ENCODE measurements at regions not wholly inside any gene's neighbourhood (a gene's known extent, or its start where the extent isn't known, plus 50 kb on each side); places are given as distances from the start of the nearest gene placed in this dataset.

DNA sequence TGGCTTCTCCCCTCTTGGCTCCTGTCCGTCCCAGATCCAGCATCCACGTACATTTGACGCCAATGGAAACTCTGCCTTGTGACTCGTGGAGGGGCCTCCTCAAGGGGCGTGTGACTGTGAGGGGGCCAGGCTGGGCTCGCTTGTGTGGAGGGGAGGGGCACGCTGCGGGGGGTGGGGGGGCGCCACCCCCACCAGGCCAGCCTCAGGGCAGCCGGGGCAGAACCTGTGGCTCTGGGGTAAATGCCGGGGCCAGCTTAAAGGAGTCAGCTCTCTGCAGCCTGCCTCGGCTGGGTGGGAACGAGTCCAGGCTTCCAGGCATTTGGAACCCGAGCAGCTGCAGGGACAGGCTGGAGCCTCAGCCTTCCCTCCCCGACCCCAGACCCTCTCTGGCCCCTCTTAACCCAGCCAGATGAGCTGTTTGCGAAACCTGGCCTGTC lies 94.1 kb downstream of the SIK1 start:
- no peak for DNase-seq (ENCODE audit: low spot score)

DNA sequence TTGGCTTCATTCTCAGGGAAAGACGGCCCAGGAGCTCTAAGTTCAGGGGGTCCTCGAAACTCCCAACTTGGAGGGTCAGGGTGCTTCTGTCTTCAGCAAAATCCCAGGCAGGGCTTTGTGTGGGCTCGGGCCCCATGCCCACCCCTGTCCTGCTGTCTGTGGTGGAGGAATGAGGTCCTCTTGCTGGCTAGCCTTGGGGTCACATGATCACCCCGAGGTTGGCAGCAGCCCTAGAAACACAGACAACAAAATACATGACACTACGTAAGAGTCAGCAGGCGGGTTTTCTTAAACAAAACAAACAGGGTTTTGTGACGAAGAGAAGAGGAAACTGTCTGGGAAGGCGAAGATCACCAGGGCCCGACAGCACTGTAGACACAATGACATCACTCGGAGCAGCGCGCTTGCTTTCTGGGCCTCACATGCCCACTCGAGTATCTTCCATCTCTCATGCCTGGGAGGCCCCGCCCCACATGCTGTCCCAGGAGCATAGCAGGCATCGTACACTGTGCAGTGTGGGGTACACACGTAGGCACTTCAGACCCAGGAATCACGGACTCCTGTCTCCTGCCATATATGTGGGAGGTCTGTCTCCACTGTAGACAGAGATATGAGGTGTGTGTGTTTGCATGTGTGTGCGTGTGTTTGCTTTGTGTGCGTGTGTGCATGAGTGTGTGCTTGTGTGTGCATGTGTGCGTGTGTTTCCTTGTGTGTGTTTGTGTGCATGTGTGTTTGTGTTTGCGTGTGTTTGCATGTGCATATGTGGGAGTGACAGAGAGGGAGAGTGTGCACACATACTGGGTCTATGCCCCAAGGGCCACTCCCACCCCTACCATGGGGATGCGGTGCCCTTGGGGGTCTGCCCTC lies 94.7 kb downstream of the SIK1 start:
- no peak for DNase-seq (ENCODE audit: low spot score)

DNA sequence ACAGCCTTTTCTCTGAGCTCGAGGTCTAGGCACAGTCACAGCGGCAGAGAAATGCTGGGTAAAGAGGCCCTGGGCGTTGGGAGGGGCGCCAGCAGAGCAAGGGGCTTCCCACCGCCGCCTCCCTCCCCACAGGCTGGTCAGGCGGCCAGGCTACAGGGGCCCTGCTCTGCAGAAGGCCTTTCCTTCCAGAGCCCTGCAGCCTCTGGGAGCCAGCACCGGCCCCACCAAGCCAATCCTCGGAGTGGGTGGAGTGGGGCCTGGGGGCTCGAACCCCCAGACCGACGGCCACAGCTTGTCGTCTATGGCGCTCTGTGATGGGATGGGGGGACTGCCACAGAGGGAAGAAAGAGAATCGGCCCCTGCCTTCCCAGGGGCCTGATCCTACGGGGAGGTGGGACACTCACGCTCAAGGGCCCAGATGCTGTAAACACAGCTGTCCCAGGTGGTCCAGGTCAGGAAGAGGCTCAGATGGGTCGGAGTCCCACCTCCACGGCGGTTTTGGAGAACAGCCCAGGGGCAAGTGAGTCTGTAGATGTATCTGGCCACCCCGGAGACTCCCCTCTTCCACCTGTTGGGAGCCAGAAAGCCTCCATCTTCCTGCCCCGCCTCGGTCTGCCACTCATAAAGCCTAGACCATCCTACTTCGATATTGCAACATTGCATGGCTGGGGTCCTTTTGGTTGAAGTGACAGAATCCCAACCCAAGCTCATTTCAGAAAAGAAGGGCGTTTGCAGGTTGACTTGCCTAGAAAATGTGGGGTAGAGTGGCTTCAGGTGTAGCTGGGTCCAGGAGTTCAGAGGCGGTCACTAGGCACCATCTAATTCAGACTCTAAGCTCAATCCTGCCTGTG lies 95.6 kb downstream of the SIK1 start:
- DNase-seq (ENCODE audit: low spot score), result no peak

DNA sequence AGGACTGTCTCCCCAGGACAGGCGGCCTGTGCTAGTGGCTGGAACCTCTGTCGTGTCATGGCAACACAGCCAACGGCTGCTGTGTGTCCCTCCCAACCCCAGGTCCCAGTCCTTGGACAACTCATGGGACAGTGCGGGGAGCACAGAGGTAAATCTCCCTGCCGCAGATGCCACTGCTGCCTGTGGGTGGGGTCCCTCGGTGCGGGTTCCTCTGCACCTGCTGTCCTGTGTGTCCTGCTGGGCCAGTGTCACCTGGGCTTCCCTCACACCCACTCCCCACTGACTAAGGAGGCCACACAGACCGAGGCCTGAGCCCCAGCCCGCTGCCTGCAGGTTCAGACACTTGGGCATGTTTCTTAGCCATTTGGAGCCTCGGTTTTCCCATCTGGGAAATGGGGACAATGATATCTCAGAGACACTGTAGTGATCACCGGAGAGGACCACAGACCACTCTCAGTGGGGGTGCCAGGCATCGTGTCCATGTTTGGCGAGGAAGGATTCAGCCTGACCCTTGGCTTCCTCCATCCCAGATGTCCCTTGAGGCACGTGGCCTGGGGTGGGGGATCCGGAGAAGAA lies 96.5 kb downstream of the SIK1 start:
- no peak for DNase-seq (ENCODE audit: low spot score)

DNA sequence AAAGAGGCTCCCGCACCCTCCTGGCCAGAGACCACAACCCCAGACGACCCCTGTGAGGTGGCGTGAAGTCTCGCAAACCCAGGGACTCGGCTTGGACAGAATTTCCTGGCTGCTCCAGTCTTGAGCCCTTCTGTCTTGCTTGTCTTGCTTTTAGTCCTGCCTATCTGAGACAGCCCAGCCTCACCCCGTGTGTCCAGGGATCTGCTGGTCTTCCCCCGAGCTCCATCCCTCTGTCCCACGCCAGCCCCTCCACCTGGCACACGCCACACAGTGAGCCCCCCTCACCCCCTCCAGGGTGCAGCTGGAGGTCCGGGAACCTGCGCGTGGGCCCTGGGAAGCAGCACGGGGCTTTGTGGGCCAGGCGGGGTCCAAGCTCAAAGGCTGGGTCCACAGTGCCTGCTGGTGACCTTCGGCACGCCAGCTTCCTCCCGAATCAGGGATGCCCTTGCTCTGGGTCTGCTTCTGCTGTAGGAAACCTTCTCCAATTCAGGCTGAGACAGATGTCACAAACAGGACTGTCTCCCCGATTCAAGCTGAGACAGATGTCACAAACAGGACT lies 97.1 kb downstream of the SIK1 start:
- no peak for DNase-seq (ENCODE audit: low spot score)

DNA sequence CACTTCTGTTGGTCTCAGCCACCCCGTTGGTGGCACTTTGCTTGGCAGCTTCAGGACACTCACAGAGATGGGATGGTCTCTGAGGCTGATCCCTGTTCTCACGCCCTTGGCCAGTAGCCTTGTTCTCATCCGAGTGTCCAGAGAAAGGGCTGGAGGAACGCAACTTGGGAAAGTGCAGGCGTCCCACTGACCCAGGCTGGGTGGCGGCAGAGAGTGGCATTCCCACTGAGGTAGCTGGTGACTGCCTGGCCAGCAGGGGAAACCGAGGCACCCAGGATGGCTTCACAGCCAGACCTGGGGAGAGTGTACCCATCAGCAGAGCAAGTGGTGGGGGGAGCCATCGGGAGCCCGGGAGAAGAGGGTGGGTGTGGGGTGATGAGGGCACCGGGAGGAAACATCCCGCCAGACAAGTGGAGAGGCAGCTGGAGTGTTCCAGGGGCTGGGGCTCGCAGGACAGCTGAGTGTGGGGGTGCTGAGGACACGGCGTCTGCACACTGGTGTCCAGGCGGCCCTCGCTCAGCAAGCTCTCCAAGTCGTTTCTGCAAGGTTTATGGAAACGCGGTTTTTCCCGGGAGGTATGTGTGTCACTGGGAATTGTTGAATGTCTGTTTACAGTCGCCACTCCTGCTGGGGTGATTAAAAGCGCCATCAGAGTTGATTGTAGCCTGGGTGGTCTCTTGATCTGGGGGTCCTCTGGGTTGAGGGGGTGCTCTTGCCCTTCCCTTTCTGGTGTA lies 97.8 kb downstream of the SIK1 start:
- DNase-seq (ENCODE audit: low spot score), result no peak

DNA sequence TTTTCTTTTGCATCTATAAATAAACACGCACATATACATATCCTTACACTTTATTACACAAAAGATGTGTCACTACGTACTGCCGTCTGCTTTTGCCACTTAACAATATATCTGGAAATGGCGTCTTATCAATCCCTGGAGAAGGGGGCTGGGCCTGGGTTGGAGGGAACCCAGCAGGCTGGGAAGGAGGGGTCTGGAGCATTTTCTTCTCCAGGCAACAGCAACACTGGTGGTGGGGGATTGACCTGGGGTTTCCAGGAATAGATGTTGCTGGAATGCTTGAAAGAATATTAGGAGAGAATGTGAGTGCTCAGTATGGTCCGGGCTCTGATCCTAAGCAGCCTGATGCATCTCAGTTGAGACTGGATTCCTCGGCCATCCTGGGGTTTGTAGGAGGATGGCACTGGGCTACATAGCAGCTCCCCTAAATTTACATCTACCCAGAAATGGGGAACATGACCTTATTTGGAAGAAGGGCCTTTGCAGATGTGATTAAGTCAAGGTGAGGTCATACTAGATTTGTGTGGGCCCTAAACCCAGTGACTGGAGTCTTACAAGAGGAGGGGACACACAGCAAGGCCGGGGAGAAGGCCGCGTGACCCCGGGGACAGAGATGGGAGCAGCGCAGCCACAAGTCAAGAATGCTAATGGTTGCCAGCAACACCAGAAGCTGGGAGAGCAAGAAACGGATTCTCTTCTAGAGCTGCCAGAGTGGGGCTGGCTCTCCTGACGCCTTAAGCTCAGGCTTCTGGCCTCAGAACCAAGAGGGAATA lies 98.6 kb downstream of the SIK1 start:
- DNase-seq (ENCODE audit: low spot score), result no peak

DNA sequence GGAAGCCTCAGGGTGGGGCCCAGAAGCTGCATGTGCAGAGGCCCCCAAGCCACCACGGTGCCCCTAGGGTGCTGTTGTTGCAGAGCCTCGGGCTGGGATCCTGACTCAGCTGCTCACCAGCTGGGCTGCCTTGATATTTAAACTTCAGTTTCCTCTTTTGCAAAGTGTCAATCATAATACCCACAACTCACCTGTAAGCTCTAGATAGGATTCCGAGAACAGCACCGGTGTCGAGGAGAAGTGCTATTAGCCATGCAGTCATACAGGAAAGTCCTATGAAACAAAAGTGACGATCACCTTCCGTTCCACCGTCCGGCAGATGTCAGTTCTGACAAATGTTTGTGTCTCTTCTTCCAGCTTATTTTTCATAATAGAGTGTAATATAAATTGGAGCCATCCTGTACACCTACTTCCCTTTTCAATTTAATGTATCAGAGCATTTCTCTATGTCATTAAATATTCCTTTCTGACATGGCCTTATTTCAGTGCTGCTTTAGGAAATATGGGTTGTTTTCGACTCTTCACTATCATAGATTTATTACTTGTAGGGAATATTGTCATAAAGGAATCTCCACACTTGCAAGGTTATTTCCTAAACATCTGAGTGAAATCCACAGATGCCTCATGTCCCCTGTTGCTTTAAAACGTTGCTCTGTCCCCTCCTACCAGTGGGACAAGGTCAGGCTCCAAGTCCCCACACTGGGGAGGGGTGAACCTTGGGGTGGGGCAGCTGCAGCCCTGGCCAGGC lies 100.8 kb downstream of the SIK1 start:
- no peak for DNase-seq (ENCODE audit: low spot score)

DNA sequence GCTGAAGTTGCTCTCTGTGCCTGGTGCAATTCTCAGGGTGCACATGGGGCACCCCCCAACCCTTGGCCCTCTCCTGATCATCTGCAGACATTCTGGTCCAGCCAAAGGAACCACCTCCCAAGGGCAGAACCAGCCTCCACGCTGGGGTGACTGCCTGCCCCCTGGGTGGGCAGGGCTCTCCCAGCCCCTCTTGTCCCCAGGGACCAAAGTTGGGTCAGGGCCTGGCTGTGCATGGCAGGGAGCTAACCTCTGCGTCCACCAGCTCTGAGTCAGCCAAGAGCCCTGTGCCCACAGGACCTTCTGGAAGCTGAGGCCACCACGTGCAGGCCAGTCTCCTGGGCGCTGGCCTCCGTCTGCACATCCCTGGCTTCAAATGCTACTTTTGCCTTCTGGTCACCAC lies 101.9 kb downstream of the SIK1 start:
- no peak for DNase-seq (ENCODE audit: low spot score)

DNA sequence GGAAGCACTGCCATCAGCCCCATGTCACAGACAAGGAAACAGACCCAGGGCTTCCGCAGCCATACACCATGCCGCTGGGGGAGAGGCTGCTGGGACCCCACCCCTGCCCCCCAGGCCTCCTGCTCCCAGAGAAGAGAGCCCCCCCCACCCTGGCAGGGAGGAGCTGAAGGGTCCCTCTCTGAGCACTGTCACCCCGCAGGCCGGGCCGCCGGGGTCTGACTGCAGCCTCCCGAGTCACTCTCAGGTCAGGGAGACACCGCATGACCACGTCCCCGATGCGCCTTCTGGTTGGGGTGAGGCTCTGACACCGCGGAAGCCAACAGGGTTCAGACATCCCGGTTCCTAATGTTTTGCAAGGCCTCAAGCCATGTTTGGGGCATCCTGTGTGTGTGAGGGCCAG lies 102.3 kb downstream of the SIK1 start:
- DNase-seq (ENCODE audit: low spot score), result no peak

DNA sequence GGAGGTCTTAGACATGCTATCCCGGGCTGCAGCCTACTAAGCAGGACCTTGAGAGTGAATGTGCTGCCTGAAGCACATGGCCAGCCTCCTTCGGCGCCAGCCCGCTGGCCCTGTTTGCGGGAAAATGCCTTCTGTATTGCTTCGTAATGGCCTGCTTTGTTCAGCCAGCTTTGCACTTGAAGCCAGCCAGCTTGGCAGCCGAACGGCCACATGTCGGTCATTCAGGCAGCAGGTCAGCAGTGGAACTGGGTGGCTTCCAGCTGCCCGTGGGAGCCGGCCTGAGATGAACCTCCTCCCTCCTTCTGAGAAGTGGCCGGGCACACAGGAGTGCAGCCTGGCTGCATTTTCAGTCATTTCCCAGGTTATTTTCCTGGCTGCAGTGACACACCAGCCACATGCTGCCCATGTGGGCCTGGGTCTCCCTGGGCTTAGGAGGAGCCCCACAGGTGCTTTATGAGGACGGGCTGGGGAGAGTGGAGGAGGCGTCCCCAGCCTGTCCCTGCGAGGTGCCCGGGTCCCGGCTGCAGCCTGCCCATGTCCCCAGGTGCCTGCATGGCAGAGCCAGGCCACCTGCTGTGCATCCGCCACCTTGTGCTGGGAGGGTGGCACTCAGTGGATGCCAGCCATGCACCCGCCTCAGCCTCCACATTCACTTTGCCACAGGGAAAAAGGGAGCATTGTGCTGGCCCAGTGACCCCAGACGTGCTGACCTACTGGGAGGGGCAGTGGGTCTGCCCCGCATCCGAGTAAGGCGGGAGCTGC lies 103.5 kb downstream of the SIK1 start:
- no peak for DNase-seq (ENCODE audit: low spot score)

DNA sequence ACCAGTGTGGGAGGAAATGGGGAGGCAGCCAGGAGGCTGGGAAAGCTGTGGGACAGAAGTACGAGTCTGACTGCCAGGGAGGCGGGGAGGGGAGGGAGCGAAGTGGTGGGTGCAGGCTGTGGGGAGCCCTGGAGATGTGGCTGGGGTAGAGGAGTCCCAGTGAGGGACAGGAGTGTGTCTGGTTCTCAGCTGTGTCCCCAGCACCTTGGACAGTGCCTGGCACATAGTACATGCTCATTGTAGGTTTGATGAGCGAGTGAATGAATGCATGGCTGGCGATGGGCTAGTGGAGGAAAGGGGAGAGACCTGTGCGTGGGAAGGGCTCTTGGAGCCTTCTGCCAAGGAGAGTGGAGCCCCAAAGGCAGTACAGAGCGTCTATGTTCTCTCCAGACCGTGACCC lies 104.1 kb downstream of the SIK1 start:
- no peak for DNase-seq (ENCODE audit: low spot score)

DNA sequence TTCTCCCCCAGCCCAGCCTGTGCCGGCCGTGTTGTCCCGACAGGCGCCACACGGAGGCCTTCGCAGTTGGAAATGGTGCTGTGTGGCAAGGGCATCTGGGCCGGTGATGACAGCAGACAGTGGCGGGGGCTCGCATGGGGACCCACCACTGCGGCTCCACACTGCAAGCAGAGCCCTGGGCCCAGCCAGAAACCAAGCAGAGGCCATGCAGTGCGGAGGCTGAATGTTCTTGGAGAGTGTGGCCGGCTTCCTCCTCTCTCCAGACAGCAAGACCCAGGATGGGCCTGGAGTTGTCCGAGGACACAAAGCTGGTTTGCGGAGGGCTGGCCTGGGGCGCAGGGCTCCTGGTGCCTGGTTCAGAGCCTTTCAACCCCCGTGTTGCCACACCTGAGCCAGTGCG lies 104.6 kb downstream of the SIK1 start:
- no peak for DNase-seq (ENCODE audit: low spot score)

DNA sequence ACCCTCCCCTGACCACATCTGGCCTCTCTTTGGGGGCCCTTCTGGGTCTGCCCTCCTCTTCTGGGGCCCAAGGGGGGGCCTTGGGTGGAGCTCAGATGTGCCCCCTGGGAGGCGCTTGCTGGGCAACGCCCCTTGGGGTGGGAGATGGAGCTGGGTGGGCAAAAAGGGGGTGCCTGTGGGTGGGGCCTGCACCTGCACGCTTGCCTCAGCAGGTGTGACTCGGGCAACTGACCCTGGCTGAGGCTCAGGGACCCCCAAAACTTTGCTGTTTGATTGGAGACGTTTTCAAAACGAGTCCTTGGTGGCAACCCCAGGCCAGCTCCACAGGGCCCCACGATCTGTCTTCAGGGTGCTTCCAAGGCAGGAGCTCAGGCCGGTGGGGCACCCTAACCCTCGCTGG lies 105.3 kb downstream of the SIK1 start:
- no peak for DNase-seq (ENCODE audit: low spot score)

DNA sequence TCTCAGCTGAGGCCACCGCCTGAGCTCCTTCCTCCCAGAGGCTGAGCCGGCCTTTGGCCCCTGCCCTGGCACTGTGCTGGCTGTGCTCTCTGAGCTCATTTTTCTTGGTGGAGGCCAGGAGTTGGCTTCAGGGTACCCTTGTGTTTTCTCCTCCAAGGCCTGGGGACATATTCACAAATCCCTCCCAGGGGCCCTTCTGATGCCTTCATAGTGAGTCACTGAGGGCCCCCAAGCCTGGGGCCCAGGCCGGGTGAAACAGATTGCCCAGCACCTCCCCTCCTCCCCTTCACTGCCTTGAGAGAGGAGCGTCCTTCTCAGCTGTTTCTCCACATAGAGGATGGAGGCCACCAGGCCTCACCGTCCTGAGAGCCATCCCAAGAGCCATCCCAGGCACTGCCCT lies 105.8 kb downstream of the SIK1 start:
- DNase-seq (ENCODE audit: low spot score), result no peak

DNA sequence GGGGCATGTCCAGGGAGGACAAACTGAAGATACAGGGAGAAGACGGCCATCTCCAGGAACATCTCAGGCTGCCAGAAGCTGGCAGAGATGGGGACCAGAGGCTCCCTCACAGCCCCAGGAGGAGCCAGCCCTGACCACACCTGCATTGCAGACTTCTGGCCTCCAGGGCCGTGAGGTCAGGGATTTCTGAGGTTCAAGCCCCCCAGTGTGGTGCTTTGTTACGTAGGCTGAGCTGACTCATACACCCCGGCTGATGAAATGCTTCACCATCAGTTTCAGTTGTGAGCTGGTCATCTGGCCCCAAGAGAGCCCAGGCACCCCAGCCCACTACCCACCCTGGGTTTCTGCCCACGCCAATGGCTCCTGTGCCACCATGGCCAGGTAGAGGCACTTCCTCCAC lies 106.4 kb downstream of the SIK1 start:
- DNase-seq (ENCODE audit: low spot score), result no peak

DNA sequence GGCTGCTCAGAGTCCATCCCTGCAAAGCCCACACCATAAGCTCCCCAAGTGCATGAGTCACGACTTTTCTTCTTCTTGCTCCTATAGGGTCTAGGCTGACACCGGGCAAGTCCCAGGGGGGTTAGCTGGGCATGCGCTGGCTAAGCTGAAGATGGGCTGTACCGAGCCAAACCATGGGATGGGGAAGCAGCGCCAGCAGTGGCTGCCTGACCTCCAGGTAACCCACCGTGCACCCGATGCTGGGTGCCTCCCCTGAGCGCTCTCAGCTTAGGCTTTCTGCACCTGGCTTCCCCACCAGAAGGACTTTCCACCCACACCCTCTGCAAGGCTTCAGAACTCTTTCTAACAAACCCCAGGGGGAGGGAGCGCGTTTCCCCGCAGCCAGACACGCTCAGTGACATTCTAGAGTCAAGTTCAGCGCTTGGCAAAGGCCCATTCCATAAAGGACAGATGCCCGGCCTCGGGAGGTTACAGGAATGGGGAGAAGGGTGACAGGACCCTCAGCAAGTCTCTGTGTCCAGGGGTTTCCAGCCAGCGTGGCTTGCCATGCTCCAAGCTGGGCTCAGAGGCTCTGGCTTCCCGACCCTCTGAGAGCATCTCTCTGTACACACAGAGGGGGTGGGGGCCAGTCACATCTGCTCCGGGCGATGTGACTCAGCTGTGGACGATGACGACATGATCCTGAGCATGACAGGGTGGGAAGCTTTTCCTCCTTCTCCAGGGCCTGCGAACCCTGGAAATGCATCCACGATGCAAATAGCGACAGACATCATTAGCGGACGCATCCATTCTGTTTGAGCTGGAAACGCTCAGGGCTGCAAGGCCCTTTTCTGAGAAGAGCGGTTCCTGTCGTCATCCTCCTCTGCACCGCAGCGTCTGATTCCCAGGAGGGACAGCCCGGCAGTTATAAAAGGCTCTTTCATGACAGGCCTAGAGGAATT lies 107.8 kb downstream of the SIK1 start:
- no peak for DNase-seq (ENCODE audit: low spot score)

DNA sequence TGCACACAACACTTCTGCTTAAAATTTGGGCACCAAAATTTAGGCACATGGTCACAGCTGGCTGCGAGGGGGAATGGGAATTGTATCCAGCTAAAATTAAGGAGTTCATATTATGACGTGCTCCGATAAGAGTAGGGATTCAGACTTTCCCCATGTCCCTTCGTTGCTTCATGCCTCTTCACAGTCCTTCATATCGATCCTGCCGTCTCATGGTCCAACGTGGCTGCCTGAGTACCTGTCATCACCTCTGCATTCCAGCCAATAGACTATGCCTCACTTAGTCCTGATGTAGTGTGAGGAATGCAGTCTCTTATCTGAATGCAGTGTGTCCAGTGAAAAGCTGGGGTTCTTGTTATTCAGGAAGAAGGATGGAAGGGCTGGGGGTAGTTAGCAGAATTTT lies 108.6 kb downstream of the SIK1 start:
- DNase-seq (ENCODE audit: low spot score), result no peak

DNA sequence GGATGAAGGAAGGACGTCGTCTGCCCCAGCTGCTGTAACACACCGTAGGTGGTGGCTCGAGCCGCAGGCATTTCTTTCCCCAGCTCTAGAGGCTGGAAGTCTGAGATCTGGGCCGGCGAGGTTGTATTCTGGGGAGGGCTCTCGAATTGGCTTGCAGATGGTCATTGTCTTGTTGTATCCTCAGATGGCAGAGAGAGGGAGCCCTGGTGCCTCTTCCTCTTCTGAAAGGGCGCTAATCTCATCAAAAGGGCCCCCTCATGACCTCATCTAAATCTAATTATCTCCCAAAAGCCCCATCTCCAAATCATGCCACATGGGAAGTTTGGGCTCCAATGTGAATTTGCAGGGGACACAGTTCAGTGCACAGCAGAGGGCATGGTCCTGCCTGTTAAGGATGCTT lies 109.0 kb downstream of the SIK1 start:
- no peak for DNase-seq (ENCODE audit: low spot score)
